GM23338 (cell line): ENCODE measurements at regions not wholly inside any gene's neighbourhood (a gene's known extent, or its start where the extent isn't known, plus 50 kb on each side); places are given as distances from the start of the nearest gene placed in this dataset.
A peak's percentile ranks its signal among the peaks of the same experiment; 100 is the strongest.

Experiments
- ATAC-seq: fragments of 200-7000 bp; cut with Tn5 transposase; 3 replicates; pipeline ENCODE4 v1.9.1; 2020
- DNase-seq: peaks from one replicate; pipeline ENCODE4 v3.0.0-alpha.2; 2015; ENCODE audit warnings: low spot score
- H2AFZ ChIP-seq: fragments of 200-600 bp; sonication (generic); 2 replicates; pipeline ENCODE4 v1.8.0; 2016; ENCODE audit warnings: antibody characterized with exemption, mild to moderate bottlenecking, moderate library complexity
- H3F3A ChIP-seq: fragments of 200-600 bp; sonication (generic); replicated peaks from 2 replicates; pipeline ENCODE4 v1.8.0; 2017; ENCODE audit warnings: antibody characterized with exemption, mixed run types, low read depth
- H3K27ac ChIP-seq: fragments of 200-600 bp; sonication (generic); 2 replicates; pipeline ENCODE4 v1.6.1; 2016; ENCODE audit warnings: low read depth
- H3K27me3 ChIP-seq: fragments of 200-600 bp; sonication (generic); 2 replicates; pipeline ENCODE4 v1.8.0; 2016; ENCODE audit warnings: mild to moderate bottlenecking, mixed run types, moderate library complexity; ENCODE audit not compliant: insufficient read depth
- H3K36me3 ChIP-seq: fragments of 200-600 bp; sonication (generic); 2 replicates; pipeline ENCODE4 v1.8.0; 2016; ENCODE audit warnings: mild to moderate bottlenecking; ENCODE audit not compliant: insufficient read depth
- H3K4me1 ChIP-seq: fragments of 200-600 bp; sonication (generic); 2 replicates; pipeline ENCODE4 v1.8.0; 2016; ENCODE audit warnings: mild to moderate bottlenecking, moderate library complexity; ENCODE audit not compliant: insufficient read depth
- H3K4me2 ChIP-seq: fragments of 200-600 bp; sonication (generic); 2 replicates; pipeline ENCODE4 v1.7.1; 2017; ENCODE audit warnings: mixed run types
- H3K4me3 ChIP-seq: fragments of 200-600 bp; sonication (generic); 2 replicates; pipeline ENCODE4 v1.6.1; 2016; ENCODE audit warnings: mixed run types
- H3K79me2 ChIP-seq: fragments of 200-600 bp; sonication (generic); replicated peaks from 2 replicates; pipeline ENCODE4 v1.8.0; 2017; ENCODE audit warnings: mild to moderate bottlenecking; ENCODE audit not compliant: insufficient read depth
- H3K9me2 ChIP-seq: fragments of 200-600 bp; sonication (generic); 2 replicates; pipeline ENCODE4 v1.8.0; 2017; ENCODE audit not compliant: insufficient read depth
- H4K20me1 ChIP-seq: fragments of 200-600 bp; sonication (generic); replicated peaks from 2 replicates; pipeline ENCODE4 v1.8.0; 2017; ENCODE audit warnings: mild to moderate bottlenecking; ENCODE audit not compliant: insufficient read depth
- H3K27ac Mint-ChIP-seq: 2 replicates; pipeline ENCODE4 v1.8.0; 2020; ENCODE audit warnings: inconsistent platforms, mild to moderate bottlenecking, moderate library complexity, mixed read lengths
- H3K27me3 Mint-ChIP-seq: 3 replicates; pipeline ENCODE4 v1.8.0; 2022; ENCODE audit warnings: low read depth, mild to moderate bottlenecking, moderate library complexity, mixed read lengths, inconsistent platforms; ENCODE audit not compliant: insufficient read depth, poor library complexity
- H3K36me3 Mint-ChIP-seq: 3 replicates; pipeline ENCODE4 v1.8.0; 2021; ENCODE audit warnings: low read depth, mild to moderate bottlenecking, inconsistent platforms, moderate library complexity, mixed read lengths
- H3K4me1 Mint-ChIP-seq: 3 replicates; pipeline ENCODE4 v1.8.0; 2020; ENCODE audit warnings: mild to moderate bottlenecking, inconsistent platforms, mixed read lengths
- H3K4me3 Mint-ChIP-seq: 3 replicates; pipeline ENCODE4 v1.8.0; 2021; ENCODE audit warnings: moderate library complexity, mild to moderate bottlenecking, inconsistent platforms, mixed read lengths
- H3K9me3 Mint-ChIP-seq: 3 replicates; pipeline ENCODE4 v1.8.0; 2020; ENCODE audit warnings: moderate library complexity, mild to moderate bottlenecking, inconsistent platforms, mixed read lengths
- CREB1 ChIP-seq: fragments of 250-450 bp; sonication (Bioruptor Pico); IDR thresholded peaks from 2 replicates; pipeline ENCODE4 v1.5.0; 2020; ENCODE audit warnings: low read depth, mild to moderate bottlenecking, moderate library complexity
- CTCF ChIP-seq, 2 experiments: fragments of 200-600 bp in 1 of 2; sonication (generic) in 1 of 2; conservative IDR thresholded peaks; 2 replicates each; pipeline versions ENCODE4 v1.5.1 to v1.6.1; 2016 to 2017; ENCODE audit warnings: antibody characterized with exemption in 2 of 2, low read depth in 2 of 2, mild to moderate bottlenecking in 2 of 2, moderate library complexity in 1 of 2
- ETS1 ChIP-seq: IDR thresholded peaks from 2 replicates; pipeline ENCODE4 v1.6.1; 2016; ENCODE audit warnings: antibody characterized with exemption
- EZH2 ChIP-seq: fragments of 200-600 bp; sonication (generic); IDR thresholded peaks from one replicate; pipeline ENCODE4 v1.8.0; 2017; ENCODE audit warnings: antibody characterized with exemption, mild to moderate bottlenecking, low read depth; ENCODE audit not compliant: unreplicated experiment
- EZH2phosphoT487 ChIP-seq: fragments of 200-600 bp; sonication (generic); IDR thresholded peaks from one replicate; pipeline ENCODE4 v1.8.1; 2018; ENCODE audit warnings: antibody characterized with exemption; ENCODE audit not compliant: unreplicated experiment
- JUNB ChIP-seq: IDR thresholded peaks from one replicate; pipeline ENCODE4 v1.6.1; 2016; ENCODE audit warnings: antibody characterized with exemption; ENCODE audit not compliant: unreplicated experiment
- NANOG ChIP-seq: IDR thresholded peaks from 2 replicates; pipeline ENCODE4 v1.6.1; 2016; ENCODE audit warnings: antibody characterized with exemption, borderline replicate concordance
- POLR2AphosphoS5 ChIP-seq: IDR thresholded peaks from 2 replicates; pipeline ENCODE4 v1.6.1; 2016; ENCODE audit warnings: antibody characterized with exemption, low read depth
- REST ChIP-seq: IDR thresholded peaks from one replicate; pipeline ENCODE4 v1.6.1; 2018; ENCODE audit warnings: antibody characterized with exemption; ENCODE audit not compliant: unreplicated experiment
- STAT1 ChIP-seq: IDR thresholded peaks from one replicate; pipeline ENCODE4 v1.6.1; 2016; ENCODE audit warnings: antibody characterized with exemption; ENCODE audit not compliant: unreplicated experiment
- ZNF114 ChIP-seq: fragments of 250-450 bp; sonication (Bioruptor Pico); IDR thresholded peaks from 2 replicates; pipeline ENCODE4 v1.5.0; 2020; ENCODE audit warnings: mild to moderate bottlenecking, moderate library complexity
- ZNF331 ChIP-seq: fragments of 250-450 bp; sonication (Bioruptor Pico); IDR thresholded peaks from 2 replicates; pipeline ENCODE4 v1.5.0; 2020; ENCODE audit warnings: low read depth, mild to moderate bottlenecking, moderate library complexity
- ZNF462 ChIP-seq: fragments of 250-450 bp; sonication (Bioruptor Pico); IDR thresholded peaks from 2 replicates; pipeline ENCODE4 v1.5.0; 2020; ENCODE audit warnings: mild to moderate bottlenecking, moderate library complexity

GRCh38 chr15:59794229-59794886 is 105.2 kb upstream of the BNIP2 start:
- DNase-seq: no peak
- Mint-ChIP-seq H3K4me1 (peaks cover 4% of the 10 kb centered on the region; the same call in 2 of the 3 replicates), H3K4me3 (no peak overlapping the region), H3K9me3 (peaks cover 3% of the 10 kb centered on the region; the same call in 2 of the 3 replicates), H3K36me3 (peaks cover 2% of the 10 kb centered on the region; the same call in 1 of the 3 replicates), H3K27me3 (peaks cover 3% of the 10 kb centered on the region), H3K27ac (no peak overlapping the region)
- no peak for ATAC-seq
- Histone ChIP-seq H3F3A (no peaks in the 10 kb centered on the region), H2AFZ (peak overlapping the region; percentile 66; the same call in 1 of the 2 replicates), H4K20me1 (no peaks in the 10 kb centered on the region), H3K4me2 (no peak overlapping the region), H3K9me2 (no peaks in the 10 kb centered on the region), H3K27ac (no peak overlapping the region), H3K4me3 (no peak overlapping the region), H3K79me2 (no peaks in the 10 kb centered on the region), H3K36me3 (no peaks in the 10 kb centered on the region), H3K4me1 (no peaks in the 10 kb centered on the region), H3K27me3 (no peaks in the 10 kb centered on the region)
- TF ChIP-seq POLR2AphosphoS5: no peak
- TF ChIP-seq ZNF462 (CRISPR knock-in tag): no peak
- TF ChIP-seq CTCF (conservative IDR thresholded peaks at IDR 0.05; ENCODE audit: low read depth in 2 of 2): no peak
- TF ChIP-seq ETS1: no peak
- no peak for TF ChIP-seq EZH2
- TF ChIP-seq NANOG: no peak
- TF ChIP-seq STAT1: no peak
- TF ChIP-seq ZNF331: no peak
- TF ChIP-seq REST: no peak
- no peak for TF ChIP-seq JUNB
- TF ChIP-seq CREB1 (CRISPR knock-in tag): no peak
- TF ChIP-seq ZNF114 (CRISPR knock-in tag): no peak
- no peak for TF ChIP-seq EZH2phosphoT487
